OCI-LY7 (cell line): ENCODE measurements at regions not wholly inside any gene's neighbourhood (a gene's known extent, or its start where the extent isn't known, plus 50 kb on each side); places are given as distances from the start of the nearest gene placed in this dataset.

ENCODE experiments used
- EZH2phosphoT487 ChIP-seq: fragments of 200-600 bp; sonication (generic); IDR thresholded peaks from 2 replicates; pipeline ENCODE4 v1.6.1; 2018; ENCODE audit warnings: low read depth, borderline replicate concordance, mild to moderate bottlenecking, mixed run types, antibody characterized with exemption, low read length, moderate library complexity, mixed read lengths
- TF ChIP-seq, protein P1 (sequence below): fragments of 200-600 bp; sonication (generic); conservative IDR thresholded peaks from 2 replicates; pipeline ENCODE4 v1.5.1; 2014; ENCODE audit warnings: mild to moderate bottlenecking, antibody characterized with exemption, low read length, moderate library complexity, mixed read lengths

DNA sequence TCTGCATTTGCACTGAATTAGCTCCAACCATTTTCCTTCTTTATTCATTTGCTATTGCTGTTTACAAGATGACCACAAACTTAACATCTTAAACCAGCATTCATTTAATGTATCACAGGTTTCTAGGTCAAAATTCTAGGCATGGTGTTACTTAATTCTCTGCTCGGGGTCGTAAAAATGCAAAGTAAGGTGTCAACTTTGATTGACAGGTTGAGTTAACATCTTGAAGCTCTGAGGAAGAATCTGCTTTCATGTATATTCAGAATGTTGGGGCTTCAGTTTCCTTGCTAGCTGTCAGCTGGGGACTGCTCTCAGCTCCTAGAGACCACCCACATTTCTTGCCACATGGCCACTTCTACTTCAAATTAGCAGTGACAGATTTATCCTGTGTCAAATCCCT lies 348.7 kb upstream of the GRIN3A start:
- TF ChIP-seq, protein P1, sequence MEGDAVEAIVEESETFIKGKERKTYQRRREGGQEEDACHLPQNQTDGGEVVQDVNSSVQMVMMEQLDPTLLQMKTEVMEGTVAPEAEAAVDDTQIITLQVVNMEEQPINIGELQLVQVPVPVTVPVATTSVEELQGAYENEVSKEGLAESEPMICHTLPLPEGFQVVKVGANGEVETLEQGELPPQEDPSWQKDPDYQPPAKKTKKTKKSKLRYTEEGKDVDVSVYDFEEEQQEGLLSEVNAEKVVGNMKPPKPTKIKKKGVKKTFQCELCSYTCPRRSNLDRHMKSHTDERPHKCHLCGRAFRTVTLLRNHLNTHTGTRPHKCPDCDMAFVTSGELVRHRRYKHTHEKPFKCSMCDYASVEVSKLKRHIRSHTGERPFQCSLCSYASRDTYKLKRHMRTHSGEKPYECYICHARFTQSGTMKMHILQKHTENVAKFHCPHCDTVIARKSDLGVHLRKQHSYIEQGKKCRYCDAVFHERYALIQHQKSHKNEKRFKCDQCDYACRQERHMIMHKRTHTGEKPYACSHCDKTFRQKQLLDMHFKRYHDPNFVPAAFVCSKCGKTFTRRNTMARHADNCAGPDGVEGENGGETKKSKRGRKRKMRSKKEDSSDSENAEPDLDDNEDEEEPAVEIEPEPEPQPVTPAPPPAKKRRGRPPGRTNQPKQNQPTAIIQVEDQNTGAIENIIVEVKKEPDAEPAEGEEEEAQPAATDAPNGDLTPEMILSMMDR = no peak
- no peak for TF ChIP-seq EZH2phosphoT487
